Hepatocyte (in vitro differentiated cells): ENCODE measurements at regions not wholly inside any gene's neighbourhood (a gene's known extent, or its start where the extent isn't known, plus 50 kb on each side); places are given as distances from the start of the nearest gene placed in this dataset.

Experiments used
- EZH2phosphoT487 ChIP-seq: fragments of 200-600 bp; sonication (generic); IDR thresholded peaks from one replicate; pipeline ENCODE4 v1.6.1; 2018; ENCODE audit warnings: antibody characterized with exemption, mild to moderate bottlenecking, low read depth, moderate library complexity; ENCODE audit not compliant: unreplicated experiment, severe bottlenecking
- TF ChIP-seq, protein P1 (sequence below): fragments of 200-600 bp; sonication (generic); IDR thresholded peaks from 2 replicates; pipeline ENCODE4 v1.5.1; 2016; ENCODE audit warnings: antibody characterized with exemption, mild to moderate bottlenecking; ENCODE audit not compliant: poor library complexity

DNA sequence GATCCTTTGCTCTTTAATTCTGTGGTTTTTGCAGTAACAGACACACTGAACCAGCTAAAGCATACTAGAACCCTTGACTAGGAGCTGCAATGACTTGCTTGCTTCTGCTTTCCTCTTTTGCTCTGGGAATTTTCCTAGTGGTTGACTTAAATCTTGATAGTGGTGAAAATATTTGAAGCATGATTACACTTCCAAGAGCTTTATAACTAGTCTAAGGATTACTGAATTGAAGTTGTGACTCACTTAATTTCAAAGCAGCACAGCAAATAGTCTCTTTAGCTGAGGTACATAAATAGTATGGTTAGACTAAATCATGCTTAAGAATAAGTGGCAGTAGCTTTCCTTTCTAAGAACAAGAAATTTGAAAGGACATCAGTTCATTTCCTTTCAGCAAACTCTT lies 513.5 kb upstream of the GBE1 start:
- no peak for TF ChIP-seq EZH2phosphoT487
- TF ChIP-seq, protein P1, sequence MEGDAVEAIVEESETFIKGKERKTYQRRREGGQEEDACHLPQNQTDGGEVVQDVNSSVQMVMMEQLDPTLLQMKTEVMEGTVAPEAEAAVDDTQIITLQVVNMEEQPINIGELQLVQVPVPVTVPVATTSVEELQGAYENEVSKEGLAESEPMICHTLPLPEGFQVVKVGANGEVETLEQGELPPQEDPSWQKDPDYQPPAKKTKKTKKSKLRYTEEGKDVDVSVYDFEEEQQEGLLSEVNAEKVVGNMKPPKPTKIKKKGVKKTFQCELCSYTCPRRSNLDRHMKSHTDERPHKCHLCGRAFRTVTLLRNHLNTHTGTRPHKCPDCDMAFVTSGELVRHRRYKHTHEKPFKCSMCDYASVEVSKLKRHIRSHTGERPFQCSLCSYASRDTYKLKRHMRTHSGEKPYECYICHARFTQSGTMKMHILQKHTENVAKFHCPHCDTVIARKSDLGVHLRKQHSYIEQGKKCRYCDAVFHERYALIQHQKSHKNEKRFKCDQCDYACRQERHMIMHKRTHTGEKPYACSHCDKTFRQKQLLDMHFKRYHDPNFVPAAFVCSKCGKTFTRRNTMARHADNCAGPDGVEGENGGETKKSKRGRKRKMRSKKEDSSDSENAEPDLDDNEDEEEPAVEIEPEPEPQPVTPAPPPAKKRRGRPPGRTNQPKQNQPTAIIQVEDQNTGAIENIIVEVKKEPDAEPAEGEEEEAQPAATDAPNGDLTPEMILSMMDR, result no peak
